NK-92 treated with Interleukin-12 subunit alpha and Interleukin-12 subunit beta, amount 100 ng/mL, for 24 hours (cell line): ENCODE measurements at regions not wholly inside any gene's neighbourhood (a gene's known extent, or its start where the extent isn't known, plus 50 kb on each side); places are given as distances from the start of the nearest gene placed in this dataset.
"Not testable (repeated sequence)": the region's sequence is repeated elsewhere in the genome, so short reads cannot be mapped to it uniquely, and the experiment has no call there.

Experiments
- DNase-seq: peaks from one replicate; lab custom pipeline; 2025; lab: John Stamatoyannopoulos, UW

- no peak for DNase-seq
Measured at GRCh38 chr15:96914081-96914480, 583.6 kb downstream of the NR2F2 start.

DNA sequence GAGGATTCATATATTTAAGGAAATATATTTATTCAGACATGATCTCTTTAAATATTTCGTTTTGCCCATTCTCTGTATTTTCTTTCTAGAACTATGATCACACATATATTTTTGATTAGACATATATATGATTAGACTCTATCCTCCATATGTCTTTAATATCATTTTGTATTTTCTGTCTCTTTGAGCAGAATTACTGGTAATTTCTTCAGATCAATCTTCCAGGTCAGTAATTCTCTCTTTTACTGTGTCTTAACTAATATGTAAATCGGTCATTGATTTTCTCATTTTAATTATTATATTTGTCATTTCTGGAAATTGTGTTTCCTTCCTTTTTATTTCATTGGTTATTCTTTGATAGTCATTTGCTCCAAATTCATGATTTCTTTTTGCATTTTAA is 586.2 kb downstream of the NR2F2 start:
- no peak for DNase-seq

DNA sequence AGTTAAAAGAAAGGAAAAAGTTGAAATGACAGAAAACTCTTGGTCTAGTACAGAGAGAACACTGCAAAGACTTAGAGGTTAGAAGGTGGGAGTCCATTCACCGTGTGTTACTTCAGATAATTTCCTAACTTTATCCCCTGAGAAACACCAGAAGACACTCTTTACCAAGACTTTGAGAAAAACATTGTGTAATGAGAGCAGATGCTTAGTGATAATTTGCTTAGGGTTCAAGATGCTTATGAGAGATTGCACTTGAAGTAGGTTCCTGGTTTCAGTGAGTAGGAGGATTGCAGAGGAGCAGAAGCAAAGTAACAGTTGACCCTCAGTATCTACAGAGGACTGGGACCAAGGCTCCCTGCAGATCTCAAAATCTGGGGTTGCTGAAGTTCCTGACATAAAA is 594.1 kb downstream of the NR2F2 start:
- no peak for DNase-seq

- DNase-seq = no peak
Measured at GRCh38 chr15:96947296-96948229, 617.1 kb downstream of the NR2F2 start.

- DNase-seq = no peak
Measured at GRCh38 chr15:96948981-96949380, 618.5 kb downstream of the NR2F2 start.

GRCh38 chr15:96958721-96959120 is 628.2 kb downstream of the NR2F2 start:
- DNase-seq = no peak

DNA sequence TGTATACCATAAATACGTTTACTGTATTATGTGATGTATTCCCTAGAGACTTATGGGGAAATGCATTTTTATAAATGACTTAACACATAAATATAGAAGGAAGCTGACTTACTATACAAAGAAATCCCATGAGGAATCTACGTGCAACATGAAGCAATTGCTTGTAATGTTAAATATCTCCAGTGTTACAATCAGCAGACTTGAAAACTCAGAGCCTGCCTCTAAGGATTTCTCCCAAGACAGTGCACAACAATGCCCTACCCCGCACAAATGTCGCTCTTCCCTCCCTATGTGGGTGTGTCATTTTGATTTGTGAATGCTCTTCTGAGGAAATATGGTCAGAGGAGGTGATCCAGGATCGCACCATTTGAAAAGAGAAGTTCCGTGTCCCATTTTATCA is 629.0 kb downstream of the NR2F2 start:
- DNase-seq = no peak

DNA sequence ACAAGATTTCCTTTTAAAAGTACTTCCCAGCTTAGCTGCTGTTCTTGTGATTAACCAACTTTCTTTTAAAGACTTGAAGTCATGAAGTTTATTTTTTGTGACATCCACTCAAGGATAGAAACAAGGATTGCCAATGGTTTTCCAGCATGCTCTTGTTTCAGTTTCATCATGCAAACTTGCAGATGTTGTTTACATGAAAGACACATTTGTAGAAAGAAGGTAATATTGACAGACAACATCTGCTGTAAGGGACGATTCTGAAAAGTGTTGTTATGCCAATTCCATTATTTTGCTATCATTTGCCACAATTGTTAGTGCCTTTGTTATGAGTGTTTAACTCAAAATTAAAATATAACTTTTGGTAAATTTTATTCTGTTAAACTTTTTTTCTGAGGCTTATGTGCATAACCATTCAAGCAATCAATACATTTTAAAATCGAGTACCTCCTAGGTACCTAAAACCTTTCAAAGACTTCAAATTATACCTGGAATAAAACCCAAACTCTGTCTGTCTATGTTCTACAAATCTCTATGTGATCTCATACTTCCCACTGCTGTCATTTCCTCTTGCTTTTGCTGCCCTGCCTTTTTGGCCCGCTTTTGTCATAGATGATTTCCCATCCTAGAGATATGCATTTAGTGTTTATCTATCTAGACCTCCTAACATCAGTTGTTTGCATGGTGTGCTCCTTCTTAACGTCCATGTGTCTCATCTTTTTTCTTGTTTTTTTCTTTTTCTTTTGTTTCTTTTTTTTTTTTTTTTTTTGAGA is 630.4 kb downstream of the NR2F2 start:
- no peak for DNase-seq

DNA sequence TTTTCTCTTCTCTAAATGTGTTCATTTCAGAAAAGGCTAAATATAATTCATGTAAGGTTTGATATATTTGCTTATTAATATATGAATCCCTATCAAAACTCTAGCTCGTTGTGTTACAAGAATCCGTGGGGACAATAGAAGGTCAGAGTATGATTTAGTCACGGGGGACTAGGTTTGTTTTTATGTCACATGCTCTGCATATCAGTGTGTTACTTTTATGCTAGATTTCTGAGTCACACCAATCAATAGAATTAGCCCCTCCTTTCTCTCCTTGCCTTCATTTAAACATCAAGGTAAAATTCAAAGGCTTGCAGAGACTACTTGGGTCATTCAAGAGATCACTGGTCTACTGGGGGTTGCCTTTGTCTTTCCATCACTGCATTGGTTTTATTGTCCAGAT is 636.1 kb downstream of the NR2F2 start:
- DNase-seq = no peak

- DNase-seq = no peak
Measured at GRCh38 chr15:96969732-96970710, 639.5 kb downstream of the NR2F2 start.

DNA sequence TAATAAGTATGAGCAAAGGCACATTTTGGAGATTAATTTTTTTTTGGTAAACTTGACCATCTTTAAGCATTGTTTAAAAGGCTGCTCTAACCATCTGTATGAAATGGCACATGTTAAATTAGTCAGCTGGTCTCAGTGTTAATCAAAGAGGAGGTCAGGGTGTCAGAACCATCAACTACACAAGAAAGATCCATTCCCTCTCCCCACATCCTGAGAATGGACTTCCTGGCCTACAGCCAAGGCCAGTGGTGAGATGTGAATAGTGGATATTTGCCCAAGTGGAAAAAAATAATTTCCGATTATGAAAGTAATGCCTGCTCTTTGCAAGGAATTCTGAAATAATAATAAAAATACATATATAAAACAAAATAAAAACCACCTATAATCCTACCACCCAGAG is 641.7 kb downstream of the NR2F2 start:
- DNase-seq = no peak

DNA sequence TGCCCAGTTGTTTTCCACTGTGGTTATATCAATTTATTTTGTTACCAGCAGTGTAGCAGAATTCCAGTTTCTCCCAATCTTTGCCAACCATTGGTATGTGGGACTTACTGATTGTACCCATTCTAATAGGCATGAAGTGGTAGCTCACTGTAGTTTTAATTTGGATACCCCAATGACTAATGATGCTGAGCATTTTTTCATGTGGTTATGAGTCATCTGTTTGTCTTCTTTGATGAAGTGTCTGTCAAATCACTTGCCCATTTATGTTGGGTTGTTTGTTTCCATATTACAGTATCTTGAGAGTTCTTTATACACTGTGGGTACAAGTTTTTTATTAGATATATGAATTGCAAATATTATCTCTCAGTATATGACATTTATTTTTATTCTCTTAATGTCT is 644.3 kb downstream of the NR2F2 start:
- DNase-seq = no peak

- DNase-seq = no peak
Measured at GRCh38 chr15:96977886-96978285, 647.4 kb downstream of the NR2F2 start.

- DNase-seq = no peak
Measured at GRCh38 chr15:96978937-96979473, 648.5 kb downstream of the NR2F2 start.

DNA sequence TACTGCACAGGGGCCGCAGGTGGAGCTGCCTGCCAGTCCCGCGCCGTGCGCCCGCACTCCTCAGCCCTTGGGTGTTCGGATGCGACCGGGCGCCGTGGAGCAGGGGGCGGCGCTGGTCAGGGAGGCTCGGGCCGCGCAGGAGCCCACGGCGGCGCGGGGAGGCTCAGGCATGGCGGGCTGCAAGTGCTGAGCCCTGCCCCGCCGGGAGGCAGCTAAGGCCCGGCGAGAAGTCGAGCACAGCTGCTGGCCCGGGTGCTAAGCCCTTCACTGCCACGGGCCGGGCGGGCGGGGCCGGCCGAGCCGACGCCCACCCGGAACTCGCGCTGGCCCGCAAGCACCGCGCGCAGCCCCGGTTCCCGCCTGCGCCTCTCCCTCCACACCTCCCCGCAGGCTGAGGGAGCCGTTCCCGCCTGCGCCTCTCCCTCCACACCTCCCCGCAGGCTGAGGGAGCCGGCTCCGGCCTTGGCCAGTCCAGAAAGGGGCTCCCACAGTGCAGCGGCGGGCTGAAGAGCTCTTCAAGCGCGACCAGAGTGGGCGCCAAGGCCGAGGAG is 653.7 kb downstream of the NR2F2 start:
- DNase-seq = not testable (repeated sequence)

DNA sequence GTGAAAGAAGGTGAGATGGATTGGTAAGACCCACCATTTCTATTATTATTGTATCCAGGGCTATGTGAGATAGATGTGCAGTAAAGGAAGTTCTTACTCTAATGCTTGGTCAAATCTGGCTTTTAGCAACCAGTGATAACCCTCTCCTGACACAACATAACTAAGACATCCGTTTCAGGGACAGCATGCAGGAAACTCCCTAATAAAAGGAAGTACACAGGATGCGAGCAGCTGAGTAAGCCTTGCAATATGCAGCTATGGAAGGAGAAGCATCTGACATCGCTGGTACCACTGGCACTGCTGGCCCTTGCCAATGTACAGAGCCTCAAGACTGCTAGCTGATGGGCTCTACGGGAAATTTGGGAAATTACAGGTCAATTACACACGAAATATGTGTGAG is 662.3 kb downstream of the NR2F2 start:
- no peak for DNase-seq

GRCh38 chr15:96997538-96997937 is 667.0 kb downstream of the NR2F2 start:
- DNase-seq = no peak

DNA sequence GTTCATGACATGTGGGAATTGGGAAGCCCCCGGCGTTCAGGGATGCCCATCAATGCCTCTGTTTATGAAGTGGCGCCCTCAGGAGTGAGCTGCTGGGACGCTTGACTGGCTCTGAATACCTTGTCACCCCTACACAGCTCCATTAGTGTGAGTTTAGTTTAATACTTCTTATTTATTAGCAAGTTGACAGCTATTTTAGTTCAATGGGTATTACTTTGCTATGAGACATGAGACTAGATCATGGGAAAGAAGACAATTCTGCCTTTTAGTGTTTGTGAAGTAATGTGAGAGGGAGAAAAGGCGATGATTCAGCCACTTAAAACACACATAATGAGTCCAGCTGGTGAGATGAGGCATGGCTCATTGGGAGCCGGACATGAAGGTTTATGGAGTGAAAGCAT is 678.5 kb downstream of the NR2F2 start:
- DNase-seq = no peak

- no peak for DNase-seq
Measured at GRCh38 chr15:97012986-97013385, 682.5 kb downstream of the NR2F2 start.

DNA sequence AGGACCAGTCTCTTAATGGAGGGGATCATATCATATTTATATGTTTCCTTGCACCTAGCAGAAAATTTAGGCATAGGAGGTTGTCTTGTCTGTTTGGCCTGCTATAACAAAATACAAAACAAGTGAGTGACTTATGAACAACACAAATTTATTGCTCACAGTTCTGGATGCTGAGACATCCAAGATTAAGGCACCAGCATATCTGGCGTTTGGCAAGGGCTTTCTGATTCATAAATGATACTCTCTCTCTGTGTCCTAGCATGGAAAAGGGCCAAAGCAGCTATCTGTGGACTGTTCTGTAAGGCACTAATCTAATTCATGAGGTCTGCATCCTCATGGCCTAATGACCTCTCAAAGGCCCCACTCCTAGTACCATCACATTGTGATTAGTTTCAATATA is 683.0 kb downstream of the NR2F2 start:
- DNase-seq = no peak

GRCh38 chr15:97014001-97014400 is 683.5 kb downstream of the NR2F2 start:
- no peak for DNase-seq

DNA sequence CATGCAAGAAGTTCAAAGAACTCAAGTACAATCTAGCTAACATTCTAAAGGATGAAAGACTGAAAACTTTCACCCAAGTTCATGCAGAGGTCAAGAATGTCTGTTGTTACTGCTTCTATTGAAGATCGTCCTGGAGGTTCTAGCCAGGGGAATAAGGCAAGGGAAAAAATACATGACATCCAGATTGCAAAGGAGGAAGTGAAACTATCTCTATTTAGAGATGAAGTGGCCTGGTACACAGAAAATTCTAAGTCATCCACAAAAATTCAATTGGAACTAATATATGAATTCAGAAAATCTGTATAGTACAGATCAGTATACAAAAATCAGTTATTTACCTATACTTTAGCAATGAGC is 693.0 kb downstream of the NR2F2 start:
- DNase-seq = no peak
